ENCODE measurements at regions not wholly inside any gene's neighbourhood (a gene's known extent, or its start where the extent isn't known, plus 50 kb on each side); places are given as distances from the start of the nearest gene placed in this dataset.

GRCh38 chr5:68490406-68490805 is 274.9 kb downstream of the PIK3R1 start:
- DNase-seq = no peak

GRCh38 chr5:68494771-68495170 is 279.2 kb downstream of the PIK3R1 start:
- no peak for DNase-seq

- no peak for DNase-seq
These were observed 284.4 kb downstream of the PIK3R1 start for GRCh38 chr5:68499987-68500386.

- no peak for DNase-seq
These were observed 285.3 kb downstream of the PIK3R1 start for GRCh38 chr5:68500813-68501212.

GRCh38 chr5:68502531-68502930 is 287.0 kb downstream of the PIK3R1 start:
- no peak for DNase-seq

GRCh38 chr5:68504306-68504705 is 288.8 kb downstream of the PIK3R1 start:
- DNase-seq = no peak

GRCh38 chr5:68505917-68506860 is 290.6 kb downstream of the PIK3R1 start:
- DNase-seq = no peak

- no peak for DNase-seq
These were observed 300.0 kb downstream of the PIK3R1 start for GRCh38 chr5:68515514-68515913.

GRCh38 chr5:68518286-68518685 is 302.7 kb downstream of the PIK3R1 start:
- DNase-seq = no peak

- no peak for DNase-seq
These were observed 303.6 kb downstream of the PIK3R1 start for GRCh38 chr5:68519143-68519542.

GRCh38 chr5:68521776-68522175 is 306.2 kb downstream of the PIK3R1 start:
- no peak for DNase-seq

GRCh38 chr5:68522863-68523262 is 307.3 kb downstream of the PIK3R1 start:
- DNase-seq = no peak

- DNase-seq = no peak
These were observed 313.3 kb downstream of the PIK3R1 start for GRCh38 chr5:68528821-68529273.

GRCh38 chr5:68529581-68529980 is 314.0 kb downstream of the PIK3R1 start:
- DNase-seq = no peak

- DNase-seq = no peak
These were observed 316.4 kb downstream of the PIK3R1 start for GRCh38 chr5:68531970-68532369.

- no peak for DNase-seq
These were observed 317.5 kb downstream of the PIK3R1 start for GRCh38 chr5:68533051-68533450.

GRCh38 chr5:68533571-68534084 is 318.1 kb downstream of the PIK3R1 start:
- no peak for DNase-seq

- DNase-seq = no peak
These were observed 318.8 kb downstream of the PIK3R1 start for GRCh38 chr5:68534131-68534940.

- DNase-seq = no peak
These were observed 319.5 kb downstream of the PIK3R1 start for GRCh38 chr5:68534956-68535520.

GRCh38 chr5:68538814-68539420 is 323.4 kb downstream of the PIK3R1 start:
- DNase-seq = no peak

GRCh38 chr5:68540798-68541590 is 325.4 kb downstream of the PIK3R1 start:
- no peak for DNase-seq

- DNase-seq = no peak
These were observed 326.7 kb downstream of the PIK3R1 start for GRCh38 chr5:68542207-68542606.

Measured in CD4-positive, alpha-beta T cell treated with Interleukin-17A for 1 hour (primary cell).